KMS-11 (cell line): ENCODE measurements at regions not wholly inside any gene's neighbourhood (a gene's known extent, or its start where the extent isn't known, plus 50 kb on each side); places are given as distances from the start of the nearest gene placed in this dataset.

Source experiments
- H2AFZ ChIP-seq: fragments of 200-600 bp; sonication (generic); 2 replicates; pipeline ENCODE4 v1.6.1; 2016; ENCODE audit warnings: antibody characterized with exemption, mixed run types, low read depth
- H3K27ac ChIP-seq: fragments of 200-600 bp; sonication (generic); 2 replicates; pipeline ENCODE4 v1.6.1; 2016; ENCODE audit warnings: mild to moderate bottlenecking, mixed run types
- H3K27me3 ChIP-seq: fragments of 200-600 bp; sonication (generic); 2 replicates; pipeline ENCODE4 v1.6.1; 2017; ENCODE audit warnings: mild to moderate bottlenecking, low read depth, mixed run types, moderate library complexity; ENCODE audit not compliant: insufficient read depth
- H3K36me3 ChIP-seq: fragments of 200-600 bp; sonication (generic); 2 replicates; pipeline ENCODE4 v1.6.1; 2017; ENCODE audit warnings: mild to moderate bottlenecking, mixed run types; ENCODE audit not compliant: insufficient read depth
- H3K4me1 ChIP-seq: fragments of 200-600 bp; sonication (generic); 2 replicates; pipeline ENCODE4 v1.6.1; 2016; ENCODE audit warnings: mild to moderate bottlenecking, low read depth, mixed run types; ENCODE audit not compliant: poor library complexity, severe bottlenecking
- H3K4me2 ChIP-seq: fragments of 200-600 bp; sonication (generic); 2 replicates; pipeline ENCODE4 v1.7.0; 2016; ENCODE audit warnings: mild to moderate bottlenecking, mixed run types
- H3K4me3 ChIP-seq: fragments of 200-600 bp; sonication (generic); IDR thresholded peaks from 2 replicates; pipeline ENCODE4 v1.6.1; 2017; ENCODE audit warnings: low read depth, low read length, mixed read lengths; ENCODE audit not compliant: insufficient read depth
- H3K79me2 ChIP-seq: fragments of 200-600 bp; sonication (generic); 2 replicates; pipeline ENCODE4 v1.6.1; 2016; ENCODE audit warnings: low read depth, mixed run types; ENCODE audit not compliant: insufficient read depth
- H3K9ac ChIP-seq: fragments of 200-600 bp; sonication (generic); 2 replicates; pipeline ENCODE4 v1.6.1; 2016; ENCODE audit warnings: mild to moderate bottlenecking, mixed run types
- H4K20me1 ChIP-seq: fragments of 200-600 bp; sonication (generic); 2 replicates; pipeline ENCODE4 v1.6.1; 2016; ENCODE audit warnings: mild to moderate bottlenecking, mixed run types; ENCODE audit not compliant: insufficient read depth
- CTCF ChIP-seq: fragments of 200-600 bp; sonication (generic); conservative IDR thresholded peaks from 2 replicates; pipeline ENCODE4 v1.6.1; 2017; ENCODE audit warnings: low read depth, mild to moderate bottlenecking, antibody characterized with exemption, low read length, moderate library complexity, mixed read lengths

- no peak for TF ChIP-seq CTCF
Observed at GRCh38 chr1:14102180-14102579, 402.2 kb downstream of the PRDM2 start.

GRCh38 chr1:14103878-14104430 lies 404.0 kb downstream of the PRDM2 start:
- H3K27me3 ChIP-seq: no peaks in the 10 kb centered on the region
- H3K9ac ChIP-seq: no peak overlapping the region
- TF ChIP-seq CTCF: no peak
- no peaks in the 10 kb centered on the region for H3K79me2 ChIP-seq
- no peak overlapping the region for H3K27ac ChIP-seq
- H3K36me3 ChIP-seq: no peaks in the 10 kb centered on the region
- no peaks in the 10 kb centered on the region for H4K20me1 ChIP-seq
- H2AFZ ChIP-seq: no peak overlapping the region
- H3K4me3 ChIP-seq: no peak overlapping the region
- H3K4me1 ChIP-seq: no peaks in the 10 kb centered on the region
- no peak overlapping the region for H3K4me2 ChIP-seq

More at GRCh38 chr1:14102180-14102579, 402.2 kb downstream of the PRDM2 start:
- H3K4me1 ChIP-seq: no peaks in the 10 kb centered on the region
- no peak overlapping the region for H3K9ac ChIP-seq
- no peaks in the 10 kb centered on the region for H3K79me2 ChIP-seq
- H4K20me1 ChIP-seq: no peaks in the 10 kb centered on the region
- H3K27me3 ChIP-seq: no peaks in the 10 kb centered on the region
- no peak overlapping the region for H2AFZ ChIP-seq
- no peak overlapping the region for H3K4me2 ChIP-seq
- no peak overlapping the region for H3K4me3 ChIP-seq
- no peak overlapping the region for H3K27ac ChIP-seq
- no peaks in the 10 kb centered on the region for H3K36me3 ChIP-seq

GRCh38 chr1:14106126-14106525 lies 406.1 kb downstream of the PRDM2 start:
- Histone ChIP-seq H3K9ac (no peak overlapping the region), H2AFZ (no peak overlapping the region), H3K36me3 (no peaks in the 10 kb centered on the region), H3K4me3 (no peak overlapping the region), H3K27me3 (no peaks in the 10 kb centered on the region), H4K20me1 (no peaks in the 10 kb centered on the region), H3K4me1 (no peaks in the 10 kb centered on the region), H3K4me2 (no peak overlapping the region), H3K27ac (no peak overlapping the region), H3K79me2 (no peaks in the 10 kb centered on the region)
- TF ChIP-seq CTCF: no peak

- Histone ChIP-seq H3K27me3 (no peaks in the 10 kb centered on the region), H2AFZ (no peak overlapping the region), H4K20me1 (no peaks in the 10 kb centered on the region), H3K4me3 (no peak overlapping the region), H3K79me2 (no peaks in the 10 kb centered on the region), H3K27ac (no peak overlapping the region), H3K4me2 (no peak overlapping the region), H3K4me1 (no peaks in the 10 kb centered on the region), H3K9ac (no peak overlapping the region), H3K36me3 (no peaks in the 10 kb centered on the region)
- TF ChIP-seq CTCF: no peak
Observed at GRCh38 chr1:14106679-14107313, 406.8 kb downstream of the PRDM2 start.
